HEK293 (cell line): ENCODE measurements at regions not wholly inside any gene's neighbourhood (a gene's known extent, or its start where the extent isn't known, plus 50 kb on each side); places are given as distances from the start of the nearest gene placed in this dataset.
A peak's percentile ranks its signal among the peaks of the same experiment; 100 is the strongest.

Experiments
- CTCF ChIA-PET: fragments of 350-600 bp; formaldehyde crosslinking; extraction: SDS; loops from one replicate; lab custom pipeline; 2021; ENCODE audit warnings: antibody characterized with exemption; lab: Yijun Ruan, JAX
- POLR2A ChIA-PET: fragments of 300-600 bp; formaldehyde crosslinking; extraction: SDS; loops from one replicate; lab custom pipeline; 2020; ENCODE audit warnings: antibody characterized with exemption, inconsistent platforms; lab: Yijun Ruan, JAX
- H3K27ac ChIP-seq: fragments of 200-500 bp; sonication (Bioruptor generic); 2 replicates; pipeline ENCODE4 v1.5.1; 2014; ENCODE audit warnings: low read depth, low read length, control low read depth, inconsistent platforms; ENCODE audit errors: extremely low read depth
- H3K36me3 ChIP-seq, 2 experiments: fragments of 200-500 bp in 1 of 2; sonication (Bioruptor generic) in 1 of 2; 1 replicate in 1 of 2; 2 replicates in 1 of 2; pipeline ENCODE4 v1.5.1; 2014 to 2017; ENCODE audit warnings: inconsistent platforms in 2 of 2, low read length in 2 of 2; ENCODE audit not compliant: control insufficient read depth in 2 of 2, insufficient read depth in 1 of 2
- H3K4me1 ChIP-seq: fragments of 200-500 bp; sonication (Bioruptor generic); 2 replicates; pipeline ENCODE4 v1.5.1; 2014; ENCODE audit warnings: mild to moderate bottlenecking, low read length, inconsistent platforms; ENCODE audit not compliant: control insufficient read depth, insufficient read depth
- H3K4me3 ChIP-seq: 2 replicates; pipeline ENCODE4 v1.5.1; 2011; ENCODE audit warnings: low read depth, mild to moderate bottlenecking, control low read depth, low read length, moderate library complexity
- H3K9me3 ChIP-seq: fragments of 200-500 bp; sonication (Bioruptor generic); 2 replicates; pipeline ENCODE4 v1.5.1; 2014; ENCODE audit warnings: low read depth, low read length, inconsistent platforms; ENCODE audit not compliant: control insufficient read depth, insufficient read depth
- GLI2 ChIP-seq: fragments of 450-650 bp; formaldehyde crosslinking; IDR thresholded peaks from 2 replicates; pipeline ENCODE4; 2017; ENCODE audit warnings: missing biosample characterization, missing genetic modification characterization, low read depth, borderline replicate concordance
- PRDM1 ChIP-seq: fragments of 450-650 bp; formaldehyde crosslinking; IDR thresholded peaks from 2 replicates; pipeline ENCODE4; 2016; ENCODE audit warnings: missing biosample characterization, missing genetic modification characterization
- REPIN1 ChIP-seq: fragments of 450-650 bp; formaldehyde crosslinking; IDR thresholded peaks from 2 replicates; pipeline ENCODE4 v1.5.1; 2017; ENCODE audit warnings: missing biosample characterization, missing genetic modification characterization, low read depth
- ZFHX2 ChIP-seq: fragments of 450-650 bp; formaldehyde crosslinking; conservative IDR thresholded peaks from 2 replicates; pipeline ENCODE4 v1.5.1; 2016; ENCODE audit warnings: missing biosample characterization, missing genetic modification characterization
- ZFP3 ChIP-seq: fragments of 450-650 bp; formaldehyde crosslinking; IDR thresholded peaks from 2 replicates; pipeline ENCODE4 v1.5.1; 2016; ENCODE audit warnings: low read depth, missing biosample characterization, missing genetic modification characterization
- ZNF16 ChIP-seq: fragments of 450-650 bp; formaldehyde crosslinking; IDR thresholded peaks from 2 replicates; pipeline ENCODE4 v1.5.1; 2016; ENCODE audit warnings: low read depth, missing biosample characterization, missing genetic modification characterization
- ZNF48 ChIP-seq: fragments of 450-650 bp; formaldehyde crosslinking; IDR thresholded peaks from 2 replicates; pipeline ENCODE4 v1.5.1; 2016; ENCODE audit warnings: missing biosample characterization, missing genetic modification characterization
- ZNF610 ChIP-seq: fragments of 450-650 bp; formaldehyde crosslinking; IDR thresholded peaks from 2 replicates; pipeline ENCODE4 v1.5.1; 2016; ENCODE audit warnings: missing biosample characterization, missing genetic modification characterization, borderline replicate concordance
- TF ChIP-seq, protein P1 (sequence below): fragments of 450-650 bp; formaldehyde crosslinking; IDR thresholded peaks from 2 replicates; pipeline ENCODE4 v1.5.1; 2016; ENCODE audit warnings: missing biosample characterization, missing genetic modification characterization
- TF ChIP-seq, protein P2 (sequence below): fragments of 450-650 bp; formaldehyde crosslinking; IDR thresholded peaks from 2 replicates; pipeline ENCODE4 v1.5.1; 2016; ENCODE audit warnings: missing biosample characterization, missing genetic modification characterization
- TF ChIP-seq, protein P3 (sequence below): fragments of 450-650 bp; formaldehyde crosslinking; IDR thresholded peaks from 2 replicates; pipeline ENCODE4 v1.5.1; 2016; ENCODE audit warnings: missing biosample characterization, missing genetic modification characterization

GRCh38 chr13:97121894-97122293 is 100.2 kb upstream of the MBNL2 start:
- no peaks in the 10 kb centered on the region for H3K9me3 ChIP-seq
- ChIA-PET CTCF (no interaction called here), POLR2A (no interaction called here)
- peaks cover 17% of the 10 kb centered on the region; the same call in 1 of the 2 replicates for H3K4me1 ChIP-seq
- TF ChIP-seq REPIN1 (tag by site-specific recombination): no peak
- TF ChIP-seq ZNF610 (tag by site-specific recombination): peak; percentile 81; the same call in 1 of the 2 replicates
- no peak overlapping the region for H3K27ac ChIP-seq
- no peaks in the 10 kb centered on the region for H3K36me3 ChIP-seq
- no peak overlapping the region for H3K4me3 ChIP-seq

GRCh38 chr13:97122381-97122996 is 99.6 kb upstream of the MBNL2 start:
- POLR2A ChIA-PET: interaction anchor here (0.6 kb wide), 1 partner anchor 313 kb away, joined by 7 read pairs; no protein-coding TSS in a partner anchor
- Histone ChIP-seq H3K9me3 (no peaks in the 10 kb centered on the region), H3K4me3 (no peak overlapping the region), H3K4me1 (peaks cover 13% of the 10 kb centered on the region; the same call in 1 of the 2 replicates), H3K36me3 (no peaks in the 10 kb centered on the region), H3K27ac (no peak overlapping the region)
- CTCF ChIA-PET: interaction anchor here (0.8 to 1.3 kb wide), 4 partner anchors 9 to 19 kb away, joined by 3 to 6 read pairs (median 3); no protein-coding TSS in a partner anchor
- TF ChIP-seq, protein P1, sequence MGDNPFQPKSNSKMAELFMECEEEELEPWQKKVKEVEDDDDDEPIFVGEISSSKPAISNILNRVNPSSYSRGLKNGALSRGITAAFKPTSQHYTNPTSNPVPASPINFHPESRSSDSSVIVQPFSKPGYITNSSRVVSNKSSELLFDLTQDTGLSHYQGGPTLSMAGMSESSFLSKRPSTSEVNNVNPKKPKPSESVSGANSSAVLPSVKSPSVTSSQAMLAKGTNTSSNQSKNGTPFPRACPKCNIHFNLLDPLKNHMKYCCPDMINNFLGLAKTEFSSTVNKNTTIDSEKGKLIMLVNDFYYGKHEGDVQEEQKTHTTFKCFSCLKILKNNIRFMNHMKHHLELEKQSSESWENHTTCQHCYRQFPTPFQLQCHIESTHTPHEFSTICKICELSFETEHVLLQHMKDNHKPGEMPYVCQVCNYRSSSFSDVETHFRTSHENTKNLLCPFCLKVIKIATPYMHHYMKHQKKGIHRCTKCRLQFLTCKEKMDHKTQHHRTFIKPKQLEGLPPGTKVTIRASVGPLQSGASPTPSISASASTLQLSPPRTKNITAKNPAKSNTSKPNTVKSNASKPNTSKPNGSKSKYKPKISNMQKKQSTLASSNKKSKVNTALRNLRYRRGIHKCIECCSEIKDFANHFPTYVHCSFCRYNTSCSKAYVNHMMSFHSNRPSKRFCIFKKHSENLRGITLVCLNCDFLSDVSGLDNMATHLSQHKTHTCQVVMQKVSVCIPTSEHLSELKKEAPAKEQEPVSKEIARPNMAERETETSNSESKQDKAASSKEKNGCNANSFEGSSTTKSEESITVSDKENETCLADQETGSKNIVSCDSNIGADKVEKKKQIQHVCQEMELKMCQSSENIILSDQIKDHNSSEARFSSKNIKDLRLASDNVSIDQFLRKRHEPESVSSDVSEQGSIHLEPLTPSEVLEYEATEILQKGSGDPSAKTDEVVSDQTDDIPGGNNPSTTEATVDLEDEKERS (tag by site-specific recombination): no peak
- no peak for TF ChIP-seq ZFP3 (tag by site-specific recombination)
- no peak for TF ChIP-seq GLI2 (tag by site-specific recombination)
- TF ChIP-seq, protein P2, sequence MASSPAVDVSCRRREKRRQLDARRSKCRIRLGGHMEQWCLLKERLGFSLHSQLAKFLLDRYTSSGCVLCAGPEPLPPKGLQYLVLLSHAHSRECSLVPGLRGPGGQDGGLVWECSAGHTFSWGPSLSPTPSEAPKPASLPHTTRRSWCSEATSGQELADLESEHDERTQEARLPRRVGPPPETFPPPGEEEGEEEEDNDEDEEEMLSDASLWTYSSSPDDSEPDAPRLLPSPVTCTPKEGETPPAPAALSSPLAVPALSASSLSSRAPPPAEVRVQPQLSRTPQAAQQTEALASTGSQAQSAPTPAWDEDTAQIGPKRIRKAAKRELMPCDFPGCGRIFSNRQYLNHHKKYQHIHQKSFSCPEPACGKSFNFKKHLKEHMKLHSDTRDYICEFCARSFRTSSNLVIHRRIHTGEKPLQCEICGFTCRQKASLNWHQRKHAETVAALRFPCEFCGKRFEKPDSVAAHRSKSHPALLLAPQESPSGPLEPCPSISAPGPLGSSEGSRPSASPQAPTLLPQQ: no peak
- peak; percentile 32; the same call in 1 of the 2 replicates for TF ChIP-seq PRDM1 (tag by site-specific recombination)

DNA sequence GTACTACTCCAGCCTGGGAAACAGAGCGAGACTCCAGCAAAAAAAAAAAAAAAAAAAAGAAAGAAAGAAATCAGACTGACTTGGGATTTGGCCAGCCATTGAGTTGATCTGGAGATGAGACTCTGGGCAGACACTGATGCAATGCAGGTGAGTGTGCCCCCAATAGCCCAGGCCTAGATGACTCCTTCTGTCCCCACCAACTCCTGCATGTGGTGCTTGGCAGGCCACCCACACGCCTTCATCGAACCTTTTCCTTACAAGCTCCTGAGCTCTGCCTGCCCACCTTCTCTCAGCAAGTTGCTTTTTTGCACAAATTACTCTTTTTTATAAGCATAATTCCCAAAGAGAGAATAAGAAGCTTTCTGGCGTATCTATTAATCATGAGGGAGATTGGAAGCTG is 97.9 kb upstream of the MBNL2 start:
- no peak for TF ChIP-seq ZNF16 (tag by site-specific recombination)
- TF ChIP-seq, protein P3, sequence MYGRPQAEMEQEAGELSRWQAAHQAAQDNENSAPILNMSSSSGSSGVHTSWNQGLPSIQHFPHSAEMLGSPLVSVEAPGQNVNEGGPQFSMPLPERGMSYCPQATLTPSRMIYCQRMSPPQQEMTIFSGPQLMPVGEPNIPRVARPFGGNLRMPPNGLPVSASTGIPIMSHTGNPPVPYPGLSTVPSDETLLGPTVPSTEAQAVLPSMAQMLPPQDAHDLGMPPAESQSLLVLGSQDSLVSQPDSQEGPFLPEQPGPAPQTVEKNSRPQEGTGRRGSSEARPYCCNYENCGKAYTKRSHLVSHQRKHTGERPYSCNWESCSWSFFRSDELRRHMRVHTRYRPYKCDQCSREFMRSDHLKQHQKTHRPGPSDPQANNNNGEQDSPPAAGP (tag by site-specific recombination): no peak
- no peak for TF ChIP-seq ZNF48 (tag by site-specific recombination)
- TF ChIP-seq ZFHX2 (tag by site-specific recombination): 0 out of 2 replicates have a peak, but pooled peaks have one; percentile 8
- Histone ChIP-seq H3K27ac (no peak overlapping the region), H3K4me3 (no peak overlapping the region), H3K4me1 (peaks cover 13% of the 10 kb centered on the region; the same call in 1 of the 2 replicates), H3K9me3 (no peaks in the 10 kb centered on the region), H3K36me3 (no peaks in the 10 kb centered on the region)
- ChIA-PET POLR2A (no interaction called here), CTCF (interaction anchor here (0.7 to 1.7 kb wide), 3 partner anchors 12 to 218 kb away, joined by 5 to 11 read pairs (median 6); no protein-coding TSS in a partner anchor)
